ENCODE measurements at regions not wholly inside any gene's neighbourhood (a gene's known extent, or its start where the extent isn't known, plus 50 kb on each side); places are given as distances from the start of the nearest gene placed in this dataset.

- no peak overlapping the region for H3K27ac ChIP-seq
- TF ChIP-seq CTCF (conservative IDR thresholded peaks at IDR 0.05) = no peak
Measured at GRCh38 chr6:43983191-43983590, 144.1 kb downstream of the MRPL14 start.

DNA sequence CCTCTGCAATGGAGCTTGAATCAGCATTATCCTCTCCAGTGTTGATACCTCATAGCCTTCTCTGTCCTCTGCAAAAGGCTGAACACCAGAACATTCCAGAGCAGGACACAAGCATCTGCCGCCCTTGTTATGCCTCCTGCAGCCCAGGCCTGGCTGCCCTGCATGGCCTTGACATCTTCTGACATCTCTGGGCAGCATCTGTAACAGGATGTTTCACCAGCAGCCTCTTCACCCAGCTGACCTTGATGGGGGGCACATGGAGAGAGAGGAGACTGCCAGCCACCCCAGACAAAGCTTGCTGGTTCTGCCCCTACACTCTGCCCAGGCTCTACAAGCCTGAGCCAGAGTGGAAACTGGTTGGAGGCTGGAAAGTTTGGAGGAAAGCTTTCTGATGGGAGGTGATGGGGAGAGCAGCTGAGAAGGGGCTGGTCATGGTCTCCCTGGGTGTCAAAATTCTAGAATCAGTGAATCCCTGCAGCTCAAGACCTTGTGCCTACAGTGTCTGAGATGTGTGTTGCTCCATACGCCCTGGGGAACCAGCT lies 145.1 kb downstream of the MRPL14 start:
- H3K27ac ChIP-seq = no peak overlapping the region
- TF ChIP-seq CTCF (conservative IDR thresholded peaks at IDR 0.05) = no peak

GRCh38 chr6:43981363-43981990 lies 145.8 kb downstream of the MRPL14 start:
- H3K27ac ChIP-seq = no peak overlapping the region
- TF ChIP-seq CTCF (conservative IDR thresholded peaks at IDR 0.05) = no peak

- no peak for TF ChIP-seq CTCF (conservative IDR thresholded peaks at IDR 0.05)
Measured at GRCh38 chr6:43980004-43980795, 147.1 kb downstream of the MRPL14 start.

DNA sequence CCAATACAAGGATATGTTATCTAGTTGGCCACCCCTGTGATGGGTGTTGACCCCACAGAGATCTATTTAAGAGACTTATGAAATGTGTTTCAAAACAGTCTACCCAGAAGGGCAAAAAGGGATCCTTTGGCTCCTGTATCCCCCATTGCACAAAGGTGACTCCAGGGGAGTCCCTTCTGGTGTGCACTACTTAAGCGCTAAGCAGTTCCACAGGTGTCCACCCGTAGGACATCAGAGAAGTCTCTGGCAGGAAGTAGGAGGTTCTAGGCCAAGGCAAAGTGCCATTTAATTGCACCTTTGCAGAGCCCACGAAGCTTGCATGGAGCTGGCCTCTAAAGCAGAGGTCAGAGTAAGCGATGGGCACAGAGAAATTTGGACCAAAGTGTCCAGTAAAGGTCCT lies 147.7 kb downstream of the MRPL14 start:
- no peak overlapping the region for H3K27ac ChIP-seq
- TF ChIP-seq CTCF (conservative IDR thresholded peaks at IDR 0.05) = no peak

More at GRCh38 chr6:43980004-43980795, 147.1 kb downstream of the MRPL14 start:
- H3K27ac ChIP-seq = no peak overlapping the region

GRCh38 chr6:43978473-43979346 lies 148.5 kb downstream of the MRPL14 start:
- no peak for TF ChIP-seq CTCF (conservative IDR thresholded peaks at IDR 0.05)
- H3K27ac ChIP-seq = no peak overlapping the region

Measured in VCaP (cell line).